Fibroblast of lung (primary cell): ENCODE measurements at regions not wholly inside any gene's neighbourhood (a gene's known extent, or its start where the extent isn't known, plus 50 kb on each side); places are given as distances from the start of the nearest gene placed in this dataset.

ENCODE experiments used
- CTCF ChIP-seq, 2 donors: IDR thresholded peaks in 1 of 2; conservative IDR thresholded peaks in 1 of 2; 1 replicate in 1 of 2; 2 replicates in 1 of 2; pipeline ENCODE4 v1.5.1; 2011 to 2012; ENCODE audit warnings: low read length in 2 of 2, control low read depth in 1 of 2, inconsistent platforms in 1 of 2, low read depth in 1 of 2, mild to moderate bottlenecking in 1 of 2
- EZH2 ChIP-seq: IDR thresholded peaks from 2 replicates; pipeline ENCODE4 v1.5.1; 2012; ENCODE audit warnings: low read length, control low read depth, mild to moderate bottlenecking; ENCODE audit errors: missing control alignments

DNA sequence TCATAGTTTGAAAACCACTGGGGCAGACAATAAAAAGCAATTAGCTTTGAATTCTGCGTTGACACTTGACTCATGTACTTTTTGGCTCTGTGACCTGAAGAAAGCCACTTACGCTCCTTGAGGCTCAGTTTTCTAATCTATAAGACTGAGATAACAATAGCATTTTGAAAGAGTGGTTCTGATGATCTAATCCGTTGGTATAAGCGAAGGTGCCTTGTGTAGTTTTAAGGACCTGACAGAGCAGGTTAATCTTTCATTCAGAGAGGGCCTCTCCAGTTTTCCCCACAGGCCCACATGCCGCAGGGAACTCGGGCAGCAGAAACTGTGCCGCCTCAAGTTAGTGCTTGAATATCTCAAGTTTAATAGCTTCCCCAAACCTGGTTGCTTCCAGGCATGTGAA, 306.0 kb upstream of the GBE1 start:
- TF ChIP-seq CTCF (conservative IDR thresholded peaks at IDR 0.05 in 1 of 2, IDR thresholded peaks at IDR 0.05 in 1 of 2; ENCODE audit: low read depth in 1 of 2, low read length in 2 of 2) (no peak), EZH2 (no peak)
